ENCODE measurements at regions not wholly inside any gene's neighbourhood (a gene's known extent, or its start where the extent isn't known, plus 50 kb on each side); places are given as distances from the start of the nearest gene placed in this dataset.

- POLR2A ChIA-PET (ENCODE audit: partially characterized antibody) = no interaction called here
- FAIRE-seq (no peak), DNase-seq (ENCODE audit: low read depth in 1 of 2, low spot score in 2 of 2) (no peak)
- TF ChIP-seq CHD7 (IDR thresholded peaks at IDR 0.05; ENCODE audit: insufficient replicate concordance, low read length) = no peak
- TF ChIP-seq SP2 (IDR thresholded peaks at IDR 0.05; ENCODE audit: low read length) = no peak
These were observed 310.4 kb upstream of the TRPC7 start for GRCh38 chr5:136675769-136676168.

More at GRCh38 chr5:136675769-136676168, 310.4 kb upstream of the TRPC7 start:
- Histone ChIP-seq H3K23me2 (ENCODE audit: low read depth, low read length) (no peaks in the 10 kb centered on the region; the same call in 1 of the 2 replicates), H2BK12ac (ENCODE audit: low read depth, low read length) (0 out of 2 replicates have a peak overlapping the region, but pooled peaks have one; percentile 30), H3K14ac (ENCODE audit: insufficient read length) (no peak overlapping the region), H2AK5ac (ENCODE audit: low read depth, low read length) (no peak overlapping the region), H2BK5ac (ENCODE audit: low read depth, low read length) (no peak overlapping the region), H3K56ac (replicated peaks; ENCODE audit: insufficient read length, low read depth, low read length) (no peak overlapping the region), H4K5ac (ENCODE audit: insufficient read length, low read depth, low read length) (no peak overlapping the region), H3K4ac (replicated peaks; ENCODE audit: insufficient read length, low read depth, low read length) (no peak overlapping the region), H3K36me3 (ENCODE audit: control insufficient read depth in 2 of 4, insufficient read depth in 4 of 4, low read length in 3 of 4) (no peaks in the 10 kb centered on the region), H3K4me3 (ENCODE audit: extremely low read depth in 1 of 4, insufficient read depth in 2 of 4, low read depth in 3 of 4, low read length in 4 of 4) (no peak overlapping the region), H3K79me2 (ENCODE audit: control insufficient read depth in 1 of 2, insufficient read depth in 2 of 2, low read length in 2 of 2) (no peaks in the 10 kb centered on the region), H3K23ac (ENCODE audit: insufficient read length) (no peak overlapping the region), H3K9ac (replicated peaks in 1 of 4; ENCODE audit: extremely low read depth in 1 of 4, low read depth in 3 of 4, low read length in 3 of 4) (no peak overlapping the region), H4K91ac (replicated peaks; ENCODE audit: insufficient read length, low read length) (no peak overlapping the region), H3K4me2 (ENCODE audit: insufficient read depth in 1 of 2, low read depth in 2 of 2, low read length in 2 of 2) (no peak overlapping the region), H3K9me3 (ENCODE audit: insufficient read depth in 2 of 2, low read depth in 1 of 2, low read length in 1 of 2) (peaks cover 0 to 8% of the 10 kb centered on the region in 2 experiments; a peak in 3 of 4 replicates), H2BK120ac (replicated peaks; ENCODE audit: low read depth, low read length) (no peak overlapping the region), H3K4me1 (replicated peaks in 1 of 4; ENCODE audit: control insufficient read depth in 3 of 4, insufficient read depth in 4 of 4, low read length in 3 of 4) (no peaks in the 10 kb centered on the region), H3K27ac (ENCODE audit: low read depth, low read length) (no peak overlapping the region), H3K18ac (ENCODE audit: extremely low read depth, low read length) (no peak overlapping the region), H4K8ac (ENCODE audit: extremely low read depth, insufficient read depth, low read length) (no peak overlapping the region), H3K79me1 (ENCODE audit: low read depth, low read length) (no peaks in the 10 kb centered on the region), H4K20me1 (replicated peaks in 1 of 2; ENCODE audit: control insufficient read depth in 1 of 2, insufficient read depth in 2 of 2, low read length in 2 of 2) (no peaks in the 10 kb centered on the region), H3K27me3 (replicated peaks in 1 of 4; ENCODE audit: control insufficient read depth in 3 of 4, extremely low read depth in 1 of 4, insufficient read depth in 3 of 4, low read length in 3 of 4) (no peaks in the 10 kb centered on the region), H2BK15ac (ENCODE audit: low read length) (no peak overlapping the region), H2AFZ (ENCODE audit: low read length) (no peak overlapping the region), H2BK20ac (ENCODE audit: low read length) (no peak overlapping the region)
- CTCF ChIA-PET (ENCODE audit: partially characterized antibody) = interaction anchor here (1.4 kb wide), 1 partner anchor 11 kb away, joined by 10 read pairs; no protein-coding TSS in a partner anchor

All from H1 (cell line).